Natural killer cell (primary cell): ENCODE measurements at regions not wholly inside any gene's neighbourhood (a gene's known extent, or its start where the extent isn't known, plus 50 kb on each side); places are given as distances from the start of the nearest gene placed in this dataset.

ENCODE experiments used
- ATAC-seq, 3 donors: fragments of 150-1000 bp in 2 of 3; fragments of 200-7000 bp in 1 of 3; cut with Tn5 transposase; 1 replicate in 1 of 3; 2 replicates in 2 of 3; pipeline ENCODE4 v1.10.0; 2021; ENCODE audit warnings: mild to moderate bottlenecking in 2 of 3, moderate library complexity in 2 of 3
- DNase-seq, 2 donors: peaks; one replicate each; pipeline versions ENCODE4 v3.0.0 to v3.0.0-alpha.2; 2013 to 2021; ENCODE audit warnings: mixed read lengths in 1 of 2
- H3K27ac ChIP-seq: one replicate; pipeline ENCODE4 v1.5.1; 2013; ENCODE audit warnings: mild to moderate bottlenecking, low read length
- H3K27me3 ChIP-seq: one replicate; pipeline ENCODE4 v1.6.1; 2013; ENCODE audit warnings: low read length; ENCODE audit not compliant: control insufficient read depth, insufficient read depth
- H3K36me3 ChIP-seq: one replicate; pipeline ENCODE4 v1.6.1; 2013; ENCODE audit warnings: low read length; ENCODE audit not compliant: control insufficient read depth, insufficient read depth
- H3K4me1 ChIP-seq: one replicate; pipeline ENCODE4 v1.6.1; 2013; ENCODE audit warnings: low read length; ENCODE audit not compliant: control insufficient read depth, insufficient read depth
- H3K4me3 ChIP-seq: one replicate; pipeline ENCODE4 v1.5.1; 2013; ENCODE audit warnings: low read length
- H3K9me3 ChIP-seq: one replicate; pipeline ENCODE4 v1.6.1; 2013; ENCODE audit warnings: low read length; ENCODE audit not compliant: control insufficient read depth, insufficient read depth
- H3K27ac Mint-ChIP-seq, 2 donors: one replicate each; pipeline ENCODE4 v1.8.0; 2022; ENCODE audit warnings: mild to moderate bottlenecking in 2 of 2, mixed read lengths in 2 of 2, moderate library complexity in 1 of 2
- H3K27me3 Mint-ChIP-seq, 2 donors: one replicate each; pipeline ENCODE4 v1.8.0; 2022; ENCODE audit warnings: low read depth in 2 of 2, mixed read lengths in 2 of 2
- H3K36me3 Mint-ChIP-seq: one replicate; pipeline ENCODE4 v1.8.0; 2022; ENCODE audit warnings: mixed read lengths
- H3K4me1 Mint-ChIP-seq, 2 donors: one replicate each; pipeline ENCODE4 v1.8.0; 2022; ENCODE audit warnings: mixed read lengths in 2 of 2
- H3K4me3 Mint-ChIP-seq: one replicate; pipeline ENCODE4 v1.8.0; 2022; ENCODE audit warnings: mild to moderate bottlenecking, moderate library complexity, mixed read lengths
- H3K9me3 Mint-ChIP-seq, 2 donors: one replicate each; pipeline ENCODE4 v1.8.0; 2022; ENCODE audit warnings: mixed read lengths in 2 of 2
- CTCF ChIP-seq: fragments of 200-600 bp; IDR thresholded peaks from one replicate; pipeline ENCODE4 v1.8.0; 2022; ENCODE audit warnings: antibody characterized with exemption
- WGBS: methylation state at CpG from one replicate; pipeline ENCODE4 v1.1.7; 2013; ENCODE audit warnings: missing lambda C conversion rate; ENCODE audit not compliant: insufficient coverage; 5-methylcytosine and 5-hydroxymethylcytosine counted together
- intact Hi-C: fragments of 100-400 bp; cut with micrococcal nuclease; formaldehyde crosslinking; loops from one replicate; pipeline ENCODE4 v1.14.2; 2022

GRCh38 chr3:148036331-148036876 is 627.2 kb downstream of the ZIC1 start:
- no peaks in the 10 kb centered on the region for H3K4me1 ChIP-seq
- no peak overlapping the region for H3K27ac Mint-ChIP-seq
- peaks cover 3 to 4% of the 10 kb centered on the region in 2 donors for H3K9me3 Mint-ChIP-seq
- no peaks in the 10 kb centered on the region for H3K36me3 ChIP-seq
- no peak for DNase-seq
- WGBS = 67% methylated on average over 5 of the region's 5 CpGs
- H3K36me3 Mint-ChIP-seq = no peaks in the 10 kb centered on the region
- ATAC-seq = no peak
- H3K4me3 ChIP-seq = no peak overlapping the region
- no peak for TF ChIP-seq CTCF
- H3K27me3 Mint-ChIP-seq = no peaks in the 10 kb centered on the region
- no peaks in the 10 kb centered on the region for H3K27me3 ChIP-seq
- H3K4me3 Mint-ChIP-seq = no peak overlapping the region
- no peaks in the 10 kb centered on the region for H3K9me3 ChIP-seq
- intact Hi-C loops = no loop called here
- H3K27ac ChIP-seq = no peak overlapping the region
- no peaks in the 10 kb centered on the region for H3K4me1 Mint-ChIP-seq

GRCh38 chr3:148042663-148043445 is 633.7 kb downstream of the ZIC1 start:
- intact Hi-C loops = no loop called here
- no peaks in the 10 kb centered on the region for H3K36me3 ChIP-seq
- H3K4me1 ChIP-seq = no peaks in the 10 kb centered on the region
- H3K27ac ChIP-seq = no peak overlapping the region
- ATAC-seq = no peak
- TF ChIP-seq CTCF = no peak
- H3K27me3 ChIP-seq = no peaks in the 10 kb centered on the region
- no peak overlapping the region for H3K4me3 ChIP-seq
- no peaks in the 10 kb centered on the region for H3K36me3 Mint-ChIP-seq
- no peaks in the 10 kb centered on the region for H3K27me3 Mint-ChIP-seq
- no peak for DNase-seq
- H3K4me3 Mint-ChIP-seq = no peak overlapping the region
- no peaks in the 10 kb centered on the region for H3K9me3 ChIP-seq
- no peaks in the 10 kb centered on the region for H3K9me3 Mint-ChIP-seq
- H3K4me1 Mint-ChIP-seq = no peaks in the 10 kb centered on the region
- no peak overlapping the region for H3K27ac Mint-ChIP-seq
- 91% methylated on average over 4 of the region's 6 CpGs for WGBS

- ATAC-seq (no peak), DNase-seq (no peak)
- Mint-ChIP-seq H3K27ac (no peak overlapping the region), H3K4me3 (no peak overlapping the region), H3K36me3 (no peaks in the 10 kb centered on the region), H3K9me3 (peaks cover 2% of the 10 kb centered on the region in 2 donors), H3K4me1 (no peaks in the 10 kb centered on the region), H3K27me3 (no peaks in the 10 kb centered on the region)
- intact Hi-C loops = no loop called here
- H3K27me3 ChIP-seq = no peaks in the 10 kb centered on the region
- 83% methylated on average over 1 of the region's 1 CpG for WGBS
- H3K27ac ChIP-seq = no peak overlapping the region
- no peaks in the 10 kb centered on the region for H3K36me3 ChIP-seq
- no peak overlapping the region for H3K4me3 ChIP-seq
- TF ChIP-seq CTCF = no peak
- no peaks in the 10 kb centered on the region for H3K4me1 ChIP-seq
- no peaks in the 10 kb centered on the region for H3K9me3 ChIP-seq
These were observed 635.0 kb downstream of the ZIC1 start for GRCh38 chr3:148044151-148044550.

- no peaks in the 10 kb centered on the region for H3K36me3 ChIP-seq
- no peak overlapping the region for H3K27ac Mint-ChIP-seq
- no peaks in the 10 kb centered on the region for H3K27me3 ChIP-seq
- no peaks in the 10 kb centered on the region for H3K4me1 ChIP-seq
- TF ChIP-seq CTCF = no peak
- no peaks in the 10 kb centered on the region for H3K9me3 ChIP-seq
- peaks cover 0 to 6% of the 10 kb centered on the region in 2 donors for H3K9me3 Mint-ChIP-seq
- H3K4me1 Mint-ChIP-seq = no peaks in the 10 kb centered on the region
- WGBS = 52% methylated on average over 2 of the region's 2 CpGs
- no peak overlapping the region for H3K27ac ChIP-seq
- H3K27me3 Mint-ChIP-seq = no peaks in the 10 kb centered on the region
- DNase-seq = no peak
- H3K4me3 ChIP-seq = no peak overlapping the region
- no peak overlapping the region for H3K4me3 Mint-ChIP-seq
- ATAC-seq = no peak
- no peaks in the 10 kb centered on the region for H3K36me3 Mint-ChIP-seq
- intact Hi-C loops = no loop called here
These were observed 642.7 kb upstream of the AGTR1 start for GRCh38 chr3:148054999-148055398.
